Skin epidermis (tissue), 12 donors: ENCODE measurements at regions not wholly inside any gene's neighbourhood (a gene's known extent, or its start where the extent isn't known, plus 50 kb on each side); places are given as distances from the start of the nearest gene placed in this dataset.
"Not testable (repeated sequence)": the region's sequence is repeated elsewhere in the genome, so short reads cannot be mapped to it uniquely, and the experiment has no call there.

ENCODE experiments used
- H3K27ac ChIP-seq, 21 experiments: fragments of 200-600 bp; sonication (generic) in 11 of 21; one replicate each; pipeline ENCODE4 v1.5.0; 2020; ENCODE audit warnings: mild to moderate bottlenecking in 3 of 21, inconsistent platforms in 2 of 21, moderate library complexity in 2 of 21
- H3K4me3 ChIP-seq, 7 experiments: fragments of 200-600 bp; sonication (generic) in 2 of 7; one replicate each; pipeline ENCODE4 v1.5.0; 2020; ENCODE audit warnings: inconsistent platforms in 2 of 7, mild to moderate bottlenecking in 2 of 7, moderate library complexity in 1 of 7

GRCh38 chr2:126989064-126989463, 90.4 kb downstream of the TEX51 start:
- not testable (repeated sequence) for H3K4me3 ChIP-seq, H3K27ac ChIP-seq

GRCh38 chr2:126990200-126990599, 91.5 kb downstream of the TEX51 start:
- no peak overlapping the region for H3K27ac ChIP-seq
- H3K4me3 ChIP-seq: no peak overlapping the region

GRCh38 chr2:126990605-126991532, 92.2 kb downstream of the TEX51 start:
- Histone ChIP-seq H3K4me3 (no peak overlapping the region), H3K27ac (no peak overlapping the region)

- Histone ChIP-seq H3K27ac (no peak overlapping the region), H3K4me3 (no peak overlapping the region)
Observed at GRCh38 chr2:126994340-126994777, 95.7 kb downstream of the TEX51 start.

- Histone ChIP-seq H3K27ac (no peak overlapping the region), H3K4me3 (no peak overlapping the region)
Observed at GRCh38 chr2:126995621-126996377, 97.1 kb downstream of the TEX51 start.

GRCh38 chr2:126996378-126996699, 97.6 kb downstream of the TEX51 start:
- no peak overlapping the region for H3K4me3 ChIP-seq
- no peak overlapping the region for H3K27ac ChIP-seq
